HEK293 (cell line): ENCODE measurements at regions not wholly inside any gene's neighbourhood (a gene's known extent, or its start where the extent isn't known, plus 50 kb on each side); places are given as distances from the start of the nearest gene placed in this dataset.

Experiments used
- CTCF ChIA-PET: fragments of 350-600 bp; formaldehyde crosslinking; extraction: SDS; loops from one replicate; lab custom pipeline; 2021; ENCODE audit warnings: antibody characterized with exemption; lab: Yijun Ruan, JAX
- POLR2A ChIA-PET: fragments of 300-600 bp; formaldehyde crosslinking; extraction: SDS; loops from one replicate; lab custom pipeline; 2020; ENCODE audit warnings: antibody characterized with exemption, inconsistent platforms; lab: Yijun Ruan, JAX
- H3K27ac ChIP-seq: fragments of 200-500 bp; sonication (Bioruptor generic); 2 replicates; pipeline ENCODE4 v1.5.1; 2014; ENCODE audit warnings: low read depth, low read length, control low read depth, inconsistent platforms; ENCODE audit errors: extremely low read depth
- H3K36me3 ChIP-seq, 2 experiments: fragments of 200-500 bp in 1 of 2; sonication (Bioruptor generic) in 1 of 2; 1 replicate in 1 of 2; 2 replicates in 1 of 2; pipeline ENCODE4 v1.5.1; 2014 to 2017; ENCODE audit warnings: inconsistent platforms in 2 of 2, low read length in 2 of 2; ENCODE audit not compliant: control insufficient read depth in 2 of 2, insufficient read depth in 1 of 2
- H3K4me1 ChIP-seq: fragments of 200-500 bp; sonication (Bioruptor generic); 2 replicates; pipeline ENCODE4 v1.5.1; 2014; ENCODE audit warnings: mild to moderate bottlenecking, low read length, inconsistent platforms; ENCODE audit not compliant: control insufficient read depth, insufficient read depth
- H3K4me3 ChIP-seq: 2 replicates; pipeline ENCODE4 v1.5.1; 2011; ENCODE audit warnings: low read depth, mild to moderate bottlenecking, control low read depth, low read length, moderate library complexity
- H3K9me3 ChIP-seq: fragments of 200-500 bp; sonication (Bioruptor generic); 2 replicates; pipeline ENCODE4 v1.5.1; 2014; ENCODE audit warnings: low read depth, low read length, inconsistent platforms; ENCODE audit not compliant: control insufficient read depth, insufficient read depth
- EGR2 ChIP-seq: fragments of 450-650 bp; formaldehyde crosslinking; IDR thresholded peaks from 2 replicates; pipeline ENCODE4 v1.5.1; 2016; ENCODE audit warnings: low read depth, missing biosample characterization, missing genetic modification characterization
- PRDM4 ChIP-seq: fragments of 450-650 bp; formaldehyde crosslinking; IDR thresholded peaks from 2 replicates; pipeline ENCODE4 v1.5.1; 2017; ENCODE audit warnings: missing biosample characterization, missing genetic modification characterization
- TCF7L2 ChIP-seq: IDR thresholded peaks from 2 replicates; pipeline ENCODE4 v1.6.1; 2011; ENCODE audit warnings: low read depth, mild to moderate bottlenecking, inconsistent platforms, low read length, moderate library complexity, borderline replicate concordance
- ZBTB10 ChIP-seq: fragments of 450-650 bp; formaldehyde crosslinking; IDR thresholded peaks from 2 replicates; pipeline ENCODE4 v1.5.1; 2016; ENCODE audit warnings: missing biosample characterization, missing genetic modification characterization
- ZBTB44 ChIP-seq: fragments of 450-650 bp; IDR thresholded peaks from 2 replicates; pipeline ENCODE4 v1.5.1; 2018; ENCODE audit warnings: missing biosample characterization, mild to moderate bottlenecking, missing genetic modification characterization
- ZNF184 ChIP-seq: fragments of 450-650 bp; IDR thresholded peaks from 2 replicates; pipeline ENCODE4 v1.5.1; 2018; ENCODE audit warnings: missing biosample characterization, mild to moderate bottlenecking, missing genetic modification characterization
- ZNF214 ChIP-seq: fragments of 450-650 bp; formaldehyde crosslinking; IDR thresholded peaks from 2 replicates; pipeline ENCODE4 v1.5.1; 2017; ENCODE audit warnings: missing biosample characterization, mild to moderate bottlenecking, missing genetic modification characterization, borderline replicate concordance
- ZNF221 ChIP-seq: fragments of 450-650 bp; formaldehyde crosslinking; IDR thresholded peaks from 2 replicates; pipeline ENCODE4 v1.5.1; 2017; ENCODE audit warnings: missing biosample characterization, missing genetic modification characterization, borderline replicate concordance
- ZNF23 ChIP-seq: fragments of 450-650 bp; formaldehyde crosslinking; IDR thresholded peaks from 2 replicates; pipeline ENCODE4 v1.5.1; 2016; ENCODE audit warnings: missing biosample characterization, missing genetic modification characterization, borderline replicate concordance
- ZNF239 ChIP-seq: fragments of 450-650 bp; formaldehyde crosslinking; IDR thresholded peaks from 2 replicates; pipeline ENCODE4 v1.5.1; 2016; ENCODE audit warnings: missing biosample characterization, missing genetic modification characterization
- ZNF292 ChIP-seq: fragments of 450-650 bp; formaldehyde crosslinking; IDR thresholded peaks from 2 replicates; pipeline ENCODE4 v1.5.1; 2016; ENCODE audit warnings: low read depth, missing biosample characterization, missing genetic modification characterization, borderline replicate concordance
- ZNF335 ChIP-seq: fragments of 450-650 bp; formaldehyde crosslinking; conservative IDR thresholded peaks from 2 replicates; pipeline ENCODE4 v1.5.1; 2016; ENCODE audit warnings: missing biosample characterization, missing genetic modification characterization
- ZNF394 ChIP-seq: fragments of 450-650 bp; formaldehyde crosslinking; IDR thresholded peaks from 2 replicates; pipeline ENCODE4 v1.5.1; 2016; ENCODE audit warnings: missing biosample characterization, missing genetic modification characterization, mild to moderate bottlenecking, moderate library complexity, borderline replicate concordance
- ZNF426 ChIP-seq: fragments of 450-650 bp; formaldehyde crosslinking; IDR thresholded peaks from 2 replicates; pipeline ENCODE4 v1.5.1; 2017; ENCODE audit warnings: missing biosample characterization, missing genetic modification characterization, mild to moderate bottlenecking, inconsistent platforms, moderate library complexity
- ZNF510 ChIP-seq: fragments of 450-650 bp; formaldehyde crosslinking; IDR thresholded peaks from 2 replicates; pipeline ENCODE4 v1.5.1; 2018; ENCODE audit warnings: mild to moderate bottlenecking, missing genetic modification characterization, missing biosample characterization; ENCODE audit not compliant: insufficient replicate concordance
- ZNF555 ChIP-seq: fragments of 450-650 bp; formaldehyde crosslinking; conservative IDR thresholded peaks from 2 replicates; pipeline ENCODE4 v1.5.1; 2017; ENCODE audit warnings: missing biosample characterization, mild to moderate bottlenecking, missing genetic modification characterization, inconsistent platforms
- ZNF596 ChIP-seq: fragments of 450-650 bp; IDR thresholded peaks from 2 replicates; pipeline ENCODE4 v1.5.0; 2018; ENCODE audit warnings: missing biosample characterization, mild to moderate bottlenecking, missing genetic modification characterization, moderate library complexity
- ZNF658 ChIP-seq: fragments of 450-650 bp; formaldehyde crosslinking; IDR thresholded peaks from 2 replicates; pipeline ENCODE4; 2016; ENCODE audit warnings: missing biosample characterization, missing genetic modification characterization
- ZNF76 ChIP-seq: fragments of 450-650 bp; formaldehyde crosslinking; IDR thresholded peaks from 2 replicates; pipeline ENCODE4; 2016; ENCODE audit warnings: low read depth, missing biosample characterization, missing genetic modification characterization, borderline replicate concordance
- ZNF776 ChIP-seq: fragments of 450-650 bp; formaldehyde crosslinking; IDR thresholded peaks from 2 replicates; pipeline ENCODE4 v1.5.0; 2017; ENCODE audit warnings: missing biosample characterization, missing genetic modification characterization, borderline replicate concordance
- ZNF785 ChIP-seq: fragments of 450-650 bp; formaldehyde crosslinking; IDR thresholded peaks from 2 replicates; pipeline ENCODE4 v1.5.1; 2016; ENCODE audit warnings: missing biosample characterization, missing genetic modification characterization
- ZNF791 ChIP-seq: fragments of 450-650 bp; formaldehyde crosslinking; IDR thresholded peaks from 2 replicates; pipeline ENCODE4 v1.5.1; 2016; ENCODE audit warnings: missing biosample characterization, missing genetic modification characterization
- ZNF830 ChIP-seq: fragments of 450-650 bp; IDR thresholded peaks from 2 replicates; pipeline ENCODE4 v1.5.0; 2018; ENCODE audit warnings: missing biosample characterization, missing genetic modification characterization, low read depth, mild to moderate bottlenecking, moderate library complexity
- TF ChIP-seq, protein P1 (sequence below): fragments of 450-650 bp; formaldehyde crosslinking; IDR thresholded peaks from 2 replicates; pipeline ENCODE4 v1.5.1; 2016; ENCODE audit warnings: missing biosample characterization, missing genetic modification characterization
- TF ChIP-seq, protein P2 (sequence below): fragments of 450-650 bp; formaldehyde crosslinking; IDR thresholded peaks from 2 replicates; pipeline ENCODE4 v1.5.1; 2016; ENCODE audit warnings: missing biosample characterization, missing genetic modification characterization

- TF ChIP-seq ZNF221 (tag by site-specific recombination) (no peak), ZNF555 (tag by site-specific recombination) (no peak), ZNF23 (tag by site-specific recombination) (no peak)
Measured at GRCh38 chr13:66033924-66034323, 1196.2 kb downstream of the PCDH9 start (continued).

GRCh38 chr13:66021846-66022245 is 1208.3 kb downstream of the PCDH9 start:
- no peaks in the 10 kb centered on the region for H3K4me1 ChIP-seq
- H3K9me3 ChIP-seq: no peaks in the 10 kb centered on the region
- no peak overlapping the region for H3K27ac ChIP-seq
- no peak for TF ChIP-seq ZNF776 (tag by site-specific recombination)
- no peak for TF ChIP-seq ZNF239 (tag by site-specific recombination)
- no peak for TF ChIP-seq ZNF510 (tag by site-specific recombination)
- TF ChIP-seq ZNF830: no peak
- TF ChIP-seq ZBTB10 (tag by site-specific recombination): no peak
- no peak for TF ChIP-seq PRDM4
- TF ChIP-seq ZNF426 (tag by site-specific recombination): no peak
- no peak for TF ChIP-seq ZNF658 (tag by site-specific recombination)
- TF ChIP-seq ZNF76: no peak
- TF ChIP-seq, protein P1, sequence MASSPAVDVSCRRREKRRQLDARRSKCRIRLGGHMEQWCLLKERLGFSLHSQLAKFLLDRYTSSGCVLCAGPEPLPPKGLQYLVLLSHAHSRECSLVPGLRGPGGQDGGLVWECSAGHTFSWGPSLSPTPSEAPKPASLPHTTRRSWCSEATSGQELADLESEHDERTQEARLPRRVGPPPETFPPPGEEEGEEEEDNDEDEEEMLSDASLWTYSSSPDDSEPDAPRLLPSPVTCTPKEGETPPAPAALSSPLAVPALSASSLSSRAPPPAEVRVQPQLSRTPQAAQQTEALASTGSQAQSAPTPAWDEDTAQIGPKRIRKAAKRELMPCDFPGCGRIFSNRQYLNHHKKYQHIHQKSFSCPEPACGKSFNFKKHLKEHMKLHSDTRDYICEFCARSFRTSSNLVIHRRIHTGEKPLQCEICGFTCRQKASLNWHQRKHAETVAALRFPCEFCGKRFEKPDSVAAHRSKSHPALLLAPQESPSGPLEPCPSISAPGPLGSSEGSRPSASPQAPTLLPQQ (tag by site-specific recombination): no peak
- H3K36me3 ChIP-seq: no peaks in the 10 kb centered on the region
- CTCF ChIA-PET: interaction anchor here (1.1 kb wide), 1 partner anchor 364 kb away, joined by 3 read pairs; no protein-coding TSS in a partner anchor
- POLR2A ChIA-PET: no interaction called here
- H3K4me3 ChIP-seq: no peak overlapping the region

GRCh38 chr13:66014771-66015170 is 1215.4 kb downstream of the PCDH9 start:
- H3K9me3 ChIP-seq: no peaks in the 10 kb centered on the region
- H3K36me3 ChIP-seq: no peaks in the 10 kb centered on the region
- ChIA-PET POLR2A (no interaction called here), CTCF (no interaction called here)
- H3K4me1 ChIP-seq: no peaks in the 10 kb centered on the region
- no peak overlapping the region for H3K27ac ChIP-seq
- no peak overlapping the region for H3K4me3 ChIP-seq
- TF ChIP-seq ZNF394 (tag by site-specific recombination): no peak
- TF ChIP-seq, protein P2, sequence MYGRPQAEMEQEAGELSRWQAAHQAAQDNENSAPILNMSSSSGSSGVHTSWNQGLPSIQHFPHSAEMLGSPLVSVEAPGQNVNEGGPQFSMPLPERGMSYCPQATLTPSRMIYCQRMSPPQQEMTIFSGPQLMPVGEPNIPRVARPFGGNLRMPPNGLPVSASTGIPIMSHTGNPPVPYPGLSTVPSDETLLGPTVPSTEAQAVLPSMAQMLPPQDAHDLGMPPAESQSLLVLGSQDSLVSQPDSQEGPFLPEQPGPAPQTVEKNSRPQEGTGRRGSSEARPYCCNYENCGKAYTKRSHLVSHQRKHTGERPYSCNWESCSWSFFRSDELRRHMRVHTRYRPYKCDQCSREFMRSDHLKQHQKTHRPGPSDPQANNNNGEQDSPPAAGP (tag by site-specific recombination): no peak
- no peak for TF ChIP-seq EGR2 (tag by site-specific recombination)
- no peak for TF ChIP-seq ZNF555 (tag by site-specific recombination)
- TF ChIP-seq ZNF596 (tag by site-specific recombination): no peak
- no peak for TF ChIP-seq ZNF214 (tag by site-specific recombination)
- TF ChIP-seq ZNF335 (tag by site-specific recombination): no peak
- TF ChIP-seq ZNF292 (tag by site-specific recombination): no peak
- TF ChIP-seq TCF7L2: no peak
- TF ChIP-seq ZBTB44 (tag by site-specific recombination): no peak
- no peak for TF ChIP-seq ZNF791 (tag by site-specific recombination)
- no peak for TF ChIP-seq ZNF184 (tag by site-specific recombination)
- TF ChIP-seq ZNF785: no peak
- TF ChIP-seq ZNF239 (tag by site-specific recombination): no peak
